ENCODE measurements at regions not wholly inside any gene's neighbourhood (a gene's known extent, or its start where the extent isn't known, plus 50 kb on each side); places are given as distances from the start of the nearest gene placed in this dataset.

DNA sequence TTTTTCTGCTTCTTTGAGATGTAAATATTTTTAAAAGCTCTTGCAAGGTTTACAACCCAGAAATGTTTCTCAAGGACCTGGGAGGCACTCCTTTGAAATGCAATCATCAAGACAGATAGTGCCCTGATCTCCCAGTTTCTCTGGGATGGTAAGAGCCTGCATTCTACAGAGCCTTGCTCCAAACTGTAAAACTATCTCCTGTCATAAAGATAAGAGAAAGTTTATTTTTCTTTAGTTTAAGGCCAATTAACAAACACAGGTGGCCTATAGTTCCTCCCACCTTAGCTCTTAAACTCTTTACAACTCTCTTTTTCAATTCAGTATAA lies 1231.1 kb upstream of the NUDT12 start:
- H3K79me2 ChIP-seq (ENCODE audit: control insufficient read depth, insufficient read depth, low read length), result no peaks in the 10 kb centered on the region
- no peaks in the 10 kb centered on the region for H3K27me3 ChIP-seq (replicated peaks in 1 of 4; ENCODE audit: control extremely low read depth in 1 of 4, control insufficient read depth in 3 of 4, insufficient read depth in 4 of 4, low read length in 3 of 4)
- H3K9me3 ChIP-seq (ENCODE audit: control extremely low read depth in 1 of 3, control insufficient read depth in 2 of 3, insufficient read depth in 1 of 3, low read length in 2 of 3), result peaks cover 0 to 1% (median 0%) of the 10 kb centered on the region in 3 donors
- Mint-ChIP-seq H3K4me3 (no peak overlapping the region), H3K27ac (no peak overlapping the region), H3K27me3 (no peaks in the 10 kb centered on the region), H3K9me3 (ENCODE audit: insufficient read depth) (no peaks in the 10 kb centered on the region), H3K4me1 (no peaks in the 10 kb centered on the region)
- H3K4me1 ChIP-seq (ENCODE audit: control insufficient read depth in 2 of 2, insufficient read depth in 2 of 2, low read length in 2 of 2), result no peaks in the 10 kb centered on the region
- no peak overlapping the region for H3K4me3 ChIP-seq (ENCODE audit: control extremely low read depth in 1 of 5, extremely low read depth in 1 of 5, insufficient read depth in 1 of 5, low read depth in 2 of 5, low read length in 4 of 5)
- H4K20me1 ChIP-seq (ENCODE audit: control insufficient read depth, insufficient read depth, low read length, poor library complexity, severe bottlenecking), result no peaks in the 10 kb centered on the region
- intact Hi-C loops (cut with micrococcal nuclease), result no loop called here
- no peak overlapping the region for H3K9ac ChIP-seq (ENCODE audit: low read length)
- H3K4me2 ChIP-seq (replicated peaks; ENCODE audit: low read depth, low read length, poor library complexity, severe bottlenecking), result no peak overlapping the region
- H2AFZ ChIP-seq (ENCODE audit: insufficient read depth, low read depth, low read length, poor library complexity, severe bottlenecking), result no peak overlapping the region
- no peaks in the 10 kb centered on the region for H3K36me3 ChIP-seq (replicated peaks in 1 of 2; ENCODE audit: control extremely low read depth in 1 of 2, control insufficient read depth in 1 of 2, extremely low read depth in 1 of 2, insufficient read depth in 2 of 2, low read length in 1 of 2)
- TF ChIP-seq, protein P1, sequence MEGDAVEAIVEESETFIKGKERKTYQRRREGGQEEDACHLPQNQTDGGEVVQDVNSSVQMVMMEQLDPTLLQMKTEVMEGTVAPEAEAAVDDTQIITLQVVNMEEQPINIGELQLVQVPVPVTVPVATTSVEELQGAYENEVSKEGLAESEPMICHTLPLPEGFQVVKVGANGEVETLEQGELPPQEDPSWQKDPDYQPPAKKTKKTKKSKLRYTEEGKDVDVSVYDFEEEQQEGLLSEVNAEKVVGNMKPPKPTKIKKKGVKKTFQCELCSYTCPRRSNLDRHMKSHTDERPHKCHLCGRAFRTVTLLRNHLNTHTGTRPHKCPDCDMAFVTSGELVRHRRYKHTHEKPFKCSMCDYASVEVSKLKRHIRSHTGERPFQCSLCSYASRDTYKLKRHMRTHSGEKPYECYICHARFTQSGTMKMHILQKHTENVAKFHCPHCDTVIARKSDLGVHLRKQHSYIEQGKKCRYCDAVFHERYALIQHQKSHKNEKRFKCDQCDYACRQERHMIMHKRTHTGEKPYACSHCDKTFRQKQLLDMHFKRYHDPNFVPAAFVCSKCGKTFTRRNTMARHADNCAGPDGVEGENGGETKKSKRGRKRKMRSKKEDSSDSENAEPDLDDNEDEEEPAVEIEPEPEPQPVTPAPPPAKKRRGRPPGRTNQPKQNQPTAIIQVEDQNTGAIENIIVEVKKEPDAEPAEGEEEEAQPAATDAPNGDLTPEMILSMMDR (IDR thresholded peaks at IDR 0.05), result no peak
- TF ChIP-seq EZH2 (IDR thresholded peaks at IDR 0.05; ENCODE audit: borderline replicate concordance, insufficient read depth, low read depth, low read length, poor library complexity, severe bottlenecking), result no peak
- POLR2A ChIA-PET, result no interaction called here
- ATAC-seq (ENCODE audit: low read depth), result no peak
- DNase-seq, result no peak
- H3K27ac ChIP-seq (ENCODE audit: low read length in 2 of 2), result no peak overlapping the region
- CTCF ChIA-PET, result no interaction called here

DNA sequence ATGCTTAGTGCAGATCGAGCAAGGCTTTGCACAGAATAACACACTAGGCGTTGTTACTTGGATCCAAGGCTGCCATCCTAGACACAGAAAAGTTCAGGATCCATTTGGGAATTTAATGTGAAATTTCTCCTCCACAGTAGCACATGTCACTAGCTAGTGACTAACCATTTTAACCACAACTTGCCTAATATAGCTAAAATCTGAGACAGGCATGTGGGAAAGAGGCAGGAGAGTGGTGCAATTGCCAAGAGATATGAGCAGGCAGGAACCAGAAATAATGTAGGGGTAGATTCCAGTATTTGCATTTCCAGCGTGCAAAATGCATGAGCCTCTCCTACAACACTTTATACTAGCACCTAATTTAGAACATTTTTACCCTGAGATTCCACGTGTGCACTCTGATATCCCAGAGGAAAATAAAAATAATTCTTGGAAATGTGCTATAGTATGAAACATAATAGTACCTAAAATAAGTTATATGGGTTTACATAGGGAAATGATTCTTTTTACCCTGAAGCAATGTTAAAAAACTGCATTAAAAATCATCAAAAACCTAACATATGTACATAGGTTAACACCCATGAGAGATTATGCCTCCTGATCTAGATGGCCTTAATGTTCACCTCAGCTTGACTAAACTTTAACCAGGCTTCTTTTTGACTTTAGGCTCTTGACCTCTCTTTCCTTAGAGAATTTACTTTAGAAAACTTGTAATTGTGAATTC lies 1230.6 kb upstream of the NUDT12 start:
- Histone ChIP-seq H3K9ac (ENCODE audit: low read length) (no peak overlapping the region), H3K27ac (ENCODE audit: low read length in 2 of 2) (no peak overlapping the region), H3K4me2 (replicated peaks; ENCODE audit: low read depth, low read length, poor library complexity, severe bottlenecking) (no peak overlapping the region), H3K9me3 (ENCODE audit: control extremely low read depth in 1 of 3, control insufficient read depth in 2 of 3, insufficient read depth in 1 of 3, low read length in 2 of 3) (peaks cover 0 to 1% (median 0%) of the 10 kb centered on the region in 3 donors), H3K27me3 (replicated peaks in 1 of 4; ENCODE audit: control extremely low read depth in 1 of 4, control insufficient read depth in 3 of 4, insufficient read depth in 4 of 4, low read length in 3 of 4) (no peaks in the 10 kb centered on the region), H2AFZ (ENCODE audit: insufficient read depth, low read depth, low read length, poor library complexity, severe bottlenecking) (no peak overlapping the region), H3K4me1 (ENCODE audit: control insufficient read depth in 2 of 2, insufficient read depth in 2 of 2, low read length in 2 of 2) (no peaks in the 10 kb centered on the region), H3K36me3 (replicated peaks in 1 of 2; ENCODE audit: control extremely low read depth in 1 of 2, control insufficient read depth in 1 of 2, extremely low read depth in 1 of 2, insufficient read depth in 2 of 2, low read length in 1 of 2) (no peaks in the 10 kb centered on the region), H3K79me2 (ENCODE audit: control insufficient read depth, insufficient read depth, low read length) (no peaks in the 10 kb centered on the region), H4K20me1 (ENCODE audit: control insufficient read depth, insufficient read depth, low read length, poor library complexity, severe bottlenecking) (no peaks in the 10 kb centered on the region), H3K4me3 (ENCODE audit: control extremely low read depth in 1 of 5, extremely low read depth in 1 of 5, insufficient read depth in 1 of 5, low read depth in 2 of 5, low read length in 4 of 5) (no peak overlapping the region)
- ATAC-seq (ENCODE audit: low read depth) (no peak), DNase-seq (no peak)
- Mint-ChIP-seq H3K27ac (no peak overlapping the region), H3K4me3 (no peak overlapping the region), H3K27me3 (no peaks in the 10 kb centered on the region), H3K9me3 (ENCODE audit: insufficient read depth) (no peaks in the 10 kb centered on the region), H3K4me1 (no peaks in the 10 kb centered on the region)
- WGBS (ENCODE audit: insufficient coverage), result 100% methylated on average over 1 of the region's 4 CpGs
- POLR2A ChIA-PET, result no interaction called here
- intact Hi-C loops (cut with micrococcal nuclease), result no loop called here
- CTCF ChIA-PET, result no interaction called here
- TF ChIP-seq, protein P1 (IDR thresholded peaks at IDR 0.05), result no peak
- TF ChIP-seq EZH2 (IDR thresholded peaks at IDR 0.05; ENCODE audit: borderline replicate concordance, insufficient read depth, low read depth, low read length, poor library complexity, severe bottlenecking), result no peak
